GM23338 (cell line): ENCODE measurements at regions not wholly inside any gene's neighbourhood (a gene's known extent, or its start where the extent isn't known, plus 50 kb on each side); places are given as distances from the start of the nearest gene placed in this dataset.

Source experiments
- ATAC-seq: fragments of 200-7000 bp; cut with Tn5 transposase; 3 replicates; pipeline ENCODE4 v1.9.1; 2020
- DNase-seq: peaks from one replicate; pipeline ENCODE4 v3.0.0-alpha.2; 2015; ENCODE audit warnings: low spot score
- H2AFZ ChIP-seq: fragments of 200-600 bp; sonication (generic); 2 replicates; pipeline ENCODE4 v1.8.0; 2016; ENCODE audit warnings: antibody characterized with exemption, mild to moderate bottlenecking, moderate library complexity
- H3F3A ChIP-seq: fragments of 200-600 bp; sonication (generic); replicated peaks from 2 replicates; pipeline ENCODE4 v1.8.0; 2017; ENCODE audit warnings: antibody characterized with exemption, mixed run types, low read depth
- H3K27ac ChIP-seq: fragments of 200-600 bp; sonication (generic); 2 replicates; pipeline ENCODE4 v1.6.1; 2016; ENCODE audit warnings: low read depth
- H3K27me3 ChIP-seq: fragments of 200-600 bp; sonication (generic); 2 replicates; pipeline ENCODE4 v1.8.0; 2016; ENCODE audit warnings: mild to moderate bottlenecking, mixed run types, moderate library complexity; ENCODE audit not compliant: insufficient read depth
- H3K36me3 ChIP-seq: fragments of 200-600 bp; sonication (generic); 2 replicates; pipeline ENCODE4 v1.8.0; 2016; ENCODE audit warnings: mild to moderate bottlenecking; ENCODE audit not compliant: insufficient read depth
- H3K4me1 ChIP-seq: fragments of 200-600 bp; sonication (generic); 2 replicates; pipeline ENCODE4 v1.8.0; 2016; ENCODE audit warnings: mild to moderate bottlenecking, moderate library complexity; ENCODE audit not compliant: insufficient read depth
- H3K4me2 ChIP-seq: fragments of 200-600 bp; sonication (generic); 2 replicates; pipeline ENCODE4 v1.7.1; 2017; ENCODE audit warnings: mixed run types
- H3K4me3 ChIP-seq: fragments of 200-600 bp; sonication (generic); 2 replicates; pipeline ENCODE4 v1.6.1; 2016; ENCODE audit warnings: mixed run types
- H3K79me2 ChIP-seq: fragments of 200-600 bp; sonication (generic); replicated peaks from 2 replicates; pipeline ENCODE4 v1.8.0; 2017; ENCODE audit warnings: mild to moderate bottlenecking; ENCODE audit not compliant: insufficient read depth
- H3K9me2 ChIP-seq: fragments of 200-600 bp; sonication (generic); 2 replicates; pipeline ENCODE4 v1.8.0; 2017; ENCODE audit not compliant: insufficient read depth
- H4K20me1 ChIP-seq: fragments of 200-600 bp; sonication (generic); replicated peaks from 2 replicates; pipeline ENCODE4 v1.8.0; 2017; ENCODE audit warnings: mild to moderate bottlenecking; ENCODE audit not compliant: insufficient read depth
- H3K27ac Mint-ChIP-seq: 2 replicates; pipeline ENCODE4 v1.8.0; 2020; ENCODE audit warnings: inconsistent platforms, mild to moderate bottlenecking, moderate library complexity, mixed read lengths
- H3K27me3 Mint-ChIP-seq: 3 replicates; pipeline ENCODE4 v1.8.0; 2022; ENCODE audit warnings: low read depth, mild to moderate bottlenecking, moderate library complexity, mixed read lengths, inconsistent platforms; ENCODE audit not compliant: insufficient read depth, poor library complexity
- H3K36me3 Mint-ChIP-seq: 3 replicates; pipeline ENCODE4 v1.8.0; 2021; ENCODE audit warnings: low read depth, mild to moderate bottlenecking, inconsistent platforms, moderate library complexity, mixed read lengths
- H3K4me1 Mint-ChIP-seq: 3 replicates; pipeline ENCODE4 v1.8.0; 2020; ENCODE audit warnings: mild to moderate bottlenecking, inconsistent platforms, mixed read lengths
- H3K4me3 Mint-ChIP-seq: 3 replicates; pipeline ENCODE4 v1.8.0; 2021; ENCODE audit warnings: moderate library complexity, mild to moderate bottlenecking, inconsistent platforms, mixed read lengths
- H3K9me3 Mint-ChIP-seq: 3 replicates; pipeline ENCODE4 v1.8.0; 2020; ENCODE audit warnings: moderate library complexity, mild to moderate bottlenecking, inconsistent platforms, mixed read lengths
- CTCF ChIP-seq, 2 experiments: fragments of 200-600 bp in 1 of 2; sonication (generic) in 1 of 2; conservative IDR thresholded peaks; 2 replicates each; pipeline versions ENCODE4 v1.5.1 to v1.6.1; 2016 to 2017; ENCODE audit warnings: antibody characterized with exemption in 2 of 2, low read depth in 2 of 2, mild to moderate bottlenecking in 2 of 2, moderate library complexity in 1 of 2
- EZH2phosphoT487 ChIP-seq: fragments of 200-600 bp; sonication (generic); IDR thresholded peaks from one replicate; pipeline ENCODE4 v1.8.1; 2018; ENCODE audit warnings: antibody characterized with exemption; ENCODE audit not compliant: unreplicated experiment
- JUNB ChIP-seq: IDR thresholded peaks from one replicate; pipeline ENCODE4 v1.6.1; 2016; ENCODE audit warnings: antibody characterized with exemption; ENCODE audit not compliant: unreplicated experiment
- POLR2AphosphoS5 ChIP-seq: IDR thresholded peaks from 2 replicates; pipeline ENCODE4 v1.6.1; 2016; ENCODE audit warnings: antibody characterized with exemption, low read depth
- ZNF331 ChIP-seq: fragments of 250-450 bp; sonication (Bioruptor Pico); IDR thresholded peaks from 2 replicates; pipeline ENCODE4 v1.5.0; 2020; ENCODE audit warnings: low read depth, mild to moderate bottlenecking, moderate library complexity
- TF ChIP-seq, protein P1 (sequence below): fragments of 250-450 bp; sonication (Bioruptor Pico); IDR thresholded peaks from 2 replicates; pipeline ENCODE4 v1.5.0; 2020; ENCODE audit warnings: mild to moderate bottlenecking, moderate library complexity
- TF ChIP-seq, protein P2 (sequence below): IDR thresholded peaks from one replicate; pipeline ENCODE4 v1.6.1; 2018; ENCODE audit warnings: antibody characterized with exemption; ENCODE audit not compliant: unreplicated experiment
- TF ChIP-seq, protein P3 (sequence below): IDR thresholded peaks from 2 replicates; pipeline ENCODE4 v1.6.1; 2016; ENCODE audit warnings: antibody characterized with exemption

DNA sequence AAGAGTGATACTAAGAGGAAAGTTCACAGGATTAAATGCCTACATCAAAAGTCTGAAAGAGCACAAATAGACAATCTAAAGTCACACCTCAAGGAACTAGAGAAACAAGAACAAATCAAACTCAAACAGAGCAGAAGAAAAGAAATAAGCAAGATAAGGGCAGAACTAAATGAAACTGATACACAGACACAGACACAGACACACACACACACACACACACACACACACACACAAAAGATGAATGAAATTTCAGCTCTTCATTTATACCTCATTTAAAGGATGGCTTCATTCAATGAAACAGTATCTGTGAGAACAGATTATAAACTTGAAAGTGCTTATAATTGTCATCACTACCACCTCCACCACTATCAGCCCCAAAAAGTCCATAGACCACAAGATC is 428.9 kb downstream of the MBD2 start (continued):
- TF ChIP-seq, protein P1, sequence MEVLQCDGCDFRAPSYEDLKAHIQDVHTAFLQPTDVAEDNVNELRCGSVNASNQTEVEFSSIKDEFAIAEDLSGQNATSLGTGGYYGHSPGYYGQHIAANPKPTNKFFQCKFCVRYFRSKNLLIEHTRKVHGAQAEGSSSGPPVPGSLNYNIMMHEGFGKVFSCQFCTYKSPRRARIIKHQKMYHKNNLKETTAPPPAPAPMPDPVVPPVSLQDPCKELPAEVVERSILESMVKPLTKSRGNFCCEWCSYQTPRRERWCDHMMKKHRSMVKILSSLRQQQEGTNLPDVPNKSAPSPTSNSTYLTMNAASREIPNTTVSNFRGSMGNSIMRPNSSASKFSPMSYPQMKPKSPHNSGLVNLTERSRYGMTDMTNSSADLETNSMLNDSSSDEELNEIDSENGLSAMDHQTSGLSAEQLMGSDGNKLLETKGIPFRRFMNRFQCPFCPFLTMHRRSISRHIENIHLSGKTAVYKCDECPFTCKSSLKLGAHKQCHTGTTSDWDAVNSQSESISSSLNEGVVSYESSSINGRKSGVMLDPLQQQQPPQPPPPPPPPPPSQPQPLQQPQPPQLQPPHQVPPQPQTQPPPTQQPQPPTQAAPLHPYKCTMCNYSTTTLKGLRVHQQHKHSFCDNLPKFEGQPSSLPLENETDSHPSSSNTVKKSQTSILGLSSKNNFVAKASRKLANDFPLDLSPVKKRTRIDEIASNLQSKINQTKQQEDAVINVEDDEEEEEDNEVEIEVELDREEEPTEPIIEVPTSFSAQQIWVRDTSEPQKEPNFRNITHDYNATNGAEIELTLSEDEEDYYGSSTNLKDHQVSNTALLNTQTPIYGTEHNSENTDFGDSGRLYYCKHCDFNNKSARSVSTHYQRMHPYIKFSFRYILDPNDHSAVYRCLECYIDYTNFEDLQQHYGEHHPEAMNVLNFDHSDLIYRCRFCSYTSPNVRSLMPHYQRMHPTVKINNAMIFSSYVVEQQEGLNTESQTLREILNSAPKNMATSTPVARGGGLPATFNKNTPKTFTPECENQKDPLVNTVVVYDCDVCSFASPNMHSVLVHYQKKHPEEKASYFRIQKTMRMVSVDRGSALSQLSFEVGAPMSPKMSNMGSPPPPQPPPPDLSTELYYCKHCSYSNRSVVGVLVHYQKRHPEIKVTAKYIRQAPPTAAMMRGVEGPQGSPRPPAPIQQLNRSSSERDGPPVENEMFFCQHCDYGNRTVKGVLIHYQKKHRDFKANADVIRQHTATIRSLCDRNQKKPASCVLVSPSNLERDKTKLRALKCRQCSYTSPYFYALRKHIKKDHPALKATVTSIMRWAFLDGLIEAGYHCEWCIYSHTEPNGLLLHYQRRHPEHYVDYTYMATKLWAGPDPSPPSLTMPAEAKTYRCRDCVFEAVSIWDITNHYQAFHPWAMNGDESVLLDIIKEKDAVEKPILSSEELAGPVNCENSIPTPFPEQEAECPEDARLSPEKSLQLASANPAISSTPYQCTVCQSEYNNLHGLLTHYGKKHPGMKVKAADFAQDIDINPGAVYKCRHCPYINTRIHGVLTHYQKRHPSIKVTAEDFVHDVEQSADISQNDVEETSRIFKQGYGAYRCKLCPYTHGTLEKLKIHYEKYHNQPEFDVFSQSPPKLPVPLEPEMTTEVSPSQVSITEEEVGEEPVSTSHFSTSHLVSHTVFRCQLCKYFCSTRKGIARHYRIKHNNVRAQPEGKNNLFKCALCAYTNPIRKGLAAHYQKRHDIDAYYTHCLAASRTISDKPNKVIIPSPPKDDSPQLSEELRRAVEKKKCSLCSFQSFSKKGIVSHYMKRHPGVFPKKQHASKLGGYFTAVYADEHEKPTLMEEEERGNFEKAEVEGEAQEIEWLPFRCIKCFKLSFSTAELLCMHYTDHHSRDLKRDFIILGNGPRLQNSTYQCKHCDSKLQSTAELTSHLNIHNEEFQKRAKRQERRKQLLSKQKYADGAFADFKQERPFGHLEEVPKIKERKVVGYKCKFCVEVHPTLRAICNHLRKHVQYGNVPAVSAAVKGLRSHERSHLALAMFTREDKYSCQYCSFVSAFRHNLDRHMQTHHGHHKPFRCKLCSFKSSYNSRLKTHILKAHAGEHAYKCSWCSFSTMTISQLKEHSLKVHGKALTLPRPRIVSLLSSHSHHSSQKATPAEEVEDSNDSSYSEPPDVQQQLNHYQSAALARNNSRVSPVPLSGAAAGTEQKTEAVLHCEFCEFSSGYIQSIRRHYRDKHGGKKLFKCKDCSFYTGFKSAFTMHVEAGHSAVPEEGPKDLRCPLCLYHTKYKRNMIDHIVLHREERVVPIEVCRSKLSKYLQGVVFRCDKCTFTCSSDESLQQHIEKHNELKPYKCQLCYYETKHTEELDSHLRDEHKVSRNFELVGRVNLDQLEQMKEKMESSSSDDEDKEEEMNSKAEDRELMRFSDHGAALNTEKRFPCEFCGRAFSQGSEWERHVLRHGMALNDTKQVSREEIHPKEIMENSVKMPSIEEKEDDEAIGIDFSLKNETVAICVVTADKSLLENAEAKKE (CRISPR knock-in tag): no peak
- TF ChIP-seq EZH2phosphoT487: no peak

- DNase-seq: no peak
- Histone ChIP-seq H3K27ac (no peak overlapping the region), H3K4me2 (no peak overlapping the region), H4K20me1 (no peaks in the 10 kb centered on the region), H2AFZ (no peak overlapping the region), H3K27me3 (no peaks in the 10 kb centered on the region), H3F3A (no peaks in the 10 kb centered on the region), H3K36me3 (no peaks in the 10 kb centered on the region), H3K9me2 (no peaks in the 10 kb centered on the region), H3K4me3 (no peak overlapping the region), H3K79me2 (no peaks in the 10 kb centered on the region), H3K4me1 (no peaks in the 10 kb centered on the region)
- Mint-ChIP-seq H3K27me3 (no peaks in the 10 kb centered on the region), H3K9me3 (no peaks in the 10 kb centered on the region), H3K4me1 (no peaks in the 10 kb centered on the region), H3K4me3 (no peak overlapping the region), H3K36me3 (no peaks in the 10 kb centered on the region), H3K27ac (no peak overlapping the region)
- ATAC-seq: no peak
- TF ChIP-seq, protein P2, sequence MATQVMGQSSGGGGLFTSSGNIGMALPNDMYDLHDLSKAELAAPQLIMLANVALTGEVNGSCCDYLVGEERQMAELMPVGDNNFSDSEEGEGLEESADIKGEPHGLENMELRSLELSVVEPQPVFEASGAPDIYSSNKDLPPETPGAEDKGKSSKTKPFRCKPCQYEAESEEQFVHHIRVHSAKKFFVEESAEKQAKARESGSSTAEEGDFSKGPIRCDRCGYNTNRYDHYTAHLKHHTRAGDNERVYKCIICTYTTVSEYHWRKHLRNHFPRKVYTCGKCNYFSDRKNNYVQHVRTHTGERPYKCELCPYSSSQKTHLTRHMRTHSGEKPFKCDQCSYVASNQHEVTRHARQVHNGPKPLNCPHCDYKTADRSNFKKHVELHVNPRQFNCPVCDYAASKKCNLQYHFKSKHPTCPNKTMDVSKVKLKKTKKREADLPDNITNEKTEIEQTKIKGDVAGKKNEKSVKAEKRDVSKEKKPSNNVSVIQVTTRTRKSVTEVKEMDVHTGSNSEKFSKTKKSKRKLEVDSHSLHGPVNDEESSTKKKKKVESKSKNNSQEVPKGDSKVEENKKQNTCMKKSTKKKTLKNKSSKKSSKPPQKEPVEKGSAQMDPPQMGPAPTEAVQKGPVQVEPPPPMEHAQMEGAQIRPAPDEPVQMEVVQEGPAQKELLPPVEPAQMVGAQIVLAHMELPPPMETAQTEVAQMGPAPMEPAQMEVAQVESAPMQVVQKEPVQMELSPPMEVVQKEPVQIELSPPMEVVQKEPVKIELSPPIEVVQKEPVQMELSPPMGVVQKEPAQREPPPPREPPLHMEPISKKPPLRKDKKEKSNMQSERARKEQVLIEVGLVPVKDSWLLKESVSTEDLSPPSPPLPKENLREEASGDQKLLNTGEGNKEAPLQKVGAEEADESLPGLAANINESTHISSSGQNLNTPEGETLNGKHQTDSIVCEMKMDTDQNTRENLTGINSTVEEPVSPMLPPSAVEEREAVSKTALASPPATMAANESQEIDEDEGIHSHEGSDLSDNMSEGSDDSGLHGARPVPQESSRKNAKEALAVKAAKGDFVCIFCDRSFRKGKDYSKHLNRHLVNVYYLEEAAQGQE: no peak
- no peak for TF ChIP-seq EZH2phosphoT487
- no peak for TF ChIP-seq POLR2AphosphoS5
- no peak for TF ChIP-seq ZNF331
- no peak for TF ChIP-seq CTCF (conservative IDR thresholded peaks at IDR 0.05; ENCODE audit: low read depth in 2 of 2)
- TF ChIP-seq JUNB: no peak
- TF ChIP-seq, protein P3, sequence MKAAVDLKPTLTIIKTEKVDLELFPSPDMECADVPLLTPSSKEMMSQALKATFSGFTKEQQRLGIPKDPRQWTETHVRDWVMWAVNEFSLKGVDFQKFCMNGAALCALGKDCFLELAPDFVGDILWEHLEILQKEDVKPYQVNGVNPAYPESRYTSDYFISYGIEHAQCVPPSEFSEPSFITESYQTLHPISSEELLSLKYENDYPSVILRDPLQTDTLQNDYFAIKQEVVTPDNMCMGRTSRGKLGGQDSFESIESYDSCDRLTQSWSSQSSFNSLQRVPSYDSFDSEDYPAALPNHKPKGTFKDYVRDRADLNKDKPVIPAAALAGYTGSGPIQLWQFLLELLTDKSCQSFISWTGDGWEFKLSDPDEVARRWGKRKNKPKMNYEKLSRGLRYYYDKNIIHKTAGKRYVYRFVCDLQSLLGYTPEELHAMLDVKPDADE: no peak
Observed at GRCh38 chr18:53795061-53795460, 429.4 kb downstream of the MBD2 start.
